ENCODE measurements at regions not wholly inside any gene's neighbourhood (a gene's known extent, or its start where the extent isn't known, plus 50 kb on each side); places are given as distances from the start of the nearest gene placed in this dataset.

- no peak for DNase-seq
Observed at GRCh38 chr3:103075282-103075681, 640.5 kb downstream of the ZPLD1 start.

GRCh38 chr3:103077910-103078309 lies 643.1 kb downstream of the ZPLD1 start:
- DNase-seq = no peak

GRCh38 chr3:103082501-103082900 lies 647.7 kb downstream of the ZPLD1 start:
- no peak for DNase-seq

GRCh38 chr3:103083848-103084631 lies 649.2 kb downstream of the ZPLD1 start:
- DNase-seq = no peak

GRCh38 chr3:103085465-103085864 lies 650.6 kb downstream of the ZPLD1 start:
- DNase-seq = no peak

GRCh38 chr3:103089758-103090157 lies 654.9 kb downstream of the ZPLD1 start:
- no peak for DNase-seq

- no peak for DNase-seq
Observed at GRCh38 chr3:103105206-103105605, 670.4 kb downstream of the ZPLD1 start.

GRCh38 chr3:103112273-103112672 lies 677.5 kb downstream of the ZPLD1 start:
- no peak for DNase-seq

GRCh38 chr3:103126115-103126514 lies 691.3 kb downstream of the ZPLD1 start:
- no peak for DNase-seq

- no peak for DNase-seq
Observed at GRCh38 chr3:103127098-103127630, 692.3 kb downstream of the ZPLD1 start.

- peak in 1 of 5 donors; percentile 5 for DNase-seq
Observed at GRCh38 chr3:103127737-103128136, 692.9 kb downstream of the ZPLD1 start.

GRCh38 chr3:103134023-103134724 lies 699.4 kb downstream of the ZPLD1 start:
- DNase-seq = no peak

- no peak for DNase-seq
Observed at GRCh38 chr3:103136621-103137020, 701.8 kb downstream of the ZPLD1 start.

- no peak for DNase-seq
Observed at GRCh38 chr3:103137830-103138229, 703.0 kb downstream of the ZPLD1 start.

- no peak for DNase-seq
Observed at GRCh38 chr3:103158183-103158582, 723.4 kb downstream of the ZPLD1 start.

GRCh38 chr3:103166890-103167289 lies 732.1 kb downstream of the ZPLD1 start:
- DNase-seq = no peak

- no peak for DNase-seq
Observed at GRCh38 chr3:103167850-103168249, 733.0 kb downstream of the ZPLD1 start.

- DNase-seq = no peak
Observed at GRCh38 chr3:103169289-103169688, 734.5 kb downstream of the ZPLD1 start.

- DNase-seq = no peak
Observed at GRCh38 chr3:103170651-103171050, 735.8 kb downstream of the ZPLD1 start.

GRCh38 chr3:103173940-103174339 lies 739.1 kb downstream of the ZPLD1 start:
- DNase-seq = no peak

GRCh38 chr3:103181160-103181559 lies 746.3 kb downstream of the ZPLD1 start:
- DNase-seq = no peak

- DNase-seq = no peak
Observed at GRCh38 chr3:103184772-103185171, 750.0 kb downstream of the ZPLD1 start.

- no peak for DNase-seq
Observed at GRCh38 chr3:103189941-103190340, 755.1 kb downstream of the ZPLD1 start.

GRCh38 chr3:103195216-103195615 lies 760.4 kb downstream of the ZPLD1 start:
- DNase-seq = no peak

Data from T-helper 1 cell (primary cell).